HCT116 (cell line): ENCODE measurements at regions not wholly inside any gene's neighbourhood (a gene's known extent, or its start where the extent isn't known, plus 50 kb on each side); places are given as distances from the start of the nearest gene placed in this dataset.

Source experiments
- ATAC-seq: fragments of 200-7000 bp; cut with Tn5 transposase; 2 replicates; pipeline ENCODE4 v1.9.1; 2020; ENCODE audit warnings: mild to moderate bottlenecking, moderate library complexity
- BruUV-seq: library from RNA; stranded (reverse); fragments of 400-500 nt; replicated peaks from 2 replicates; lab custom pipeline; 2021; lab: Mats Ljungman, UMichigan
- CTCF ChIA-PET: fragments of 300-600 bp; sonication (Branson Sonifier 250); formaldehyde crosslinking; loops from one replicate; lab custom pipeline; 2021; ENCODE audit warnings: antibody characterized with exemption; lab: Charles Lee
- POLR2A ChIA-PET: fragments of 300-600, 350-600 bp; sonication (Branson Sonifier 250); formaldehyde crosslinking; loops from one replicate; lab custom pipeline; 2021; ENCODE audit warnings: antibody characterized with exemption; lab: Charles Lee
- RAD21 ChIA-PET, 2 experiments: fragments of 300-600 bp; sonication (Branson Sonifier 250); formaldehyde crosslinking; loops; one replicate each; lab custom pipeline; 2023; ENCODE audit warnings: low total read pairs in 2 of 2; ENCODE audit not compliant: uncharacterized antibody in 2 of 2, unreplicated experiment in 2 of 2, low non-redundant PET in 1 of 2; lab: Charles Lee
- DNase-seq: peaks from one replicate; pipeline ENCODE4 v3.0.0-alpha.2; 2010; ENCODE audit warnings: low read depth, low spot score
- H2AFZ ChIP-seq: fragments of 200-600 bp; shearing (Covaris generic), sonication (generic); 2 replicates; pipeline ENCODE4 v1.6.1; 2017; ENCODE audit warnings: low read depth, mixed run types, mixed read lengths, antibody characterized with exemption, low read length; ENCODE audit not compliant: poor library complexity, severe bottlenecking
- H3K27ac ChIP-seq: 2 replicates; pipeline ENCODE4 v1.5.1; 2012; ENCODE audit warnings: low read depth, low read length
- H3K27me3 ChIP-seq: fragments of 200-600 bp; sonication (generic); 2 replicates; pipeline ENCODE4 v1.6.1; 2016; ENCODE audit warnings: mixed run types, low read length, mixed read lengths; ENCODE audit not compliant: insufficient read depth
- H3K36me3 ChIP-seq, 2 experiments: fragments of 200-500 bp in 1 of 2; fragments of 200-600 bp in 1 of 2; sonication (Bioruptor generic) in 1 of 2; sonication (generic) in 1 of 2; 2 replicates each; pipeline versions ENCODE4 v1.5.1 to v1.6.1; 2014 to 2016; ENCODE audit warnings: low read length in 2 of 2, inconsistent platforms in 1 of 2, mixed read lengths in 1 of 2, mixed run types in 1 of 2; ENCODE audit not compliant: insufficient read depth in 2 of 2, control insufficient read depth in 1 of 2
- H3K4me1 ChIP-seq, 2 experiments: fragments of 200-600 bp in 1 of 2; sonication (generic) in 1 of 2; 2 replicates each; pipeline versions ENCODE4 v1.5.1 to v1.6.1; 2012 to 2017; ENCODE audit warnings: low read length in 2 of 2, inconsistent platforms in 1 of 2, mild to moderate bottlenecking in 1 of 2, mixed read lengths in 1 of 2, mixed run types in 1 of 2, moderate library complexity in 1 of 2; ENCODE audit not compliant: insufficient read depth in 2 of 2, control insufficient read depth in 1 of 2
- H3K4me2 ChIP-seq: fragments of 200-600 bp; sonication (generic); 2 replicates; pipeline ENCODE4 v1.6.1; 2017; ENCODE audit warnings: mixed run types, low read length, mixed read lengths
- H3K4me3 ChIP-seq, 2 experiments: fragments of 200-600 bp in 1 of 2; sonication (generic) in 1 of 2; replicated peaks in 1 of 2; 2 replicates each; pipeline ENCODE4 v1.5.1; 2011 to 2016; ENCODE audit warnings: low read length in 2 of 2, control low read depth in 1 of 2, low read depth in 1 of 2, mild to moderate bottlenecking in 1 of 2, mixed read lengths in 1 of 2, mixed run types in 1 of 2
- H3K79me2 ChIP-seq: fragments of 200-600 bp; sonication (generic); 2 replicates; pipeline ENCODE4 v1.6.1; 2017; ENCODE audit warnings: mild to moderate bottlenecking, mixed run types, low read length, moderate library complexity, mixed read lengths; ENCODE audit not compliant: insufficient read depth
- H3K9ac ChIP-seq: fragments of 200-600 bp; sonication (generic); 2 replicates; pipeline ENCODE4 v1.6.1; 2016; ENCODE audit warnings: low read length, mixed read lengths
- H3K9me2 ChIP-seq: fragments of 200-600 bp; sonication (generic), shearing (Covaris generic); 2 replicates; pipeline ENCODE4 v1.6.1; 2017; ENCODE audit warnings: mixed run types, mild to moderate bottlenecking, moderate library complexity; ENCODE audit not compliant: insufficient read depth
- H3K9me3 ChIP-seq, 2 experiments: fragments of 200-500 bp in 1 of 2; fragments of 200-600 bp in 1 of 2; sonication (Bioruptor generic) in 1 of 2; sonication (generic) in 1 of 2; 2 replicates each; pipeline ENCODE4 v1.6.1; 2014 to 2017; ENCODE audit warnings: low read length in 2 of 2, mixed read lengths in 2 of 2, inconsistent platforms in 1 of 2, low read depth in 1 of 2, mild to moderate bottlenecking in 1 of 2, mixed run types in 1 of 2, moderate library complexity in 1 of 2; ENCODE audit not compliant: control insufficient read depth in 1 of 2, insufficient read depth in 1 of 2
- H4K20me1 ChIP-seq: fragments of 200-600 bp; sonication (generic), shearing (Covaris generic); 2 replicates; pipeline ENCODE4 v1.6.1; 2017; ENCODE audit warnings: mixed run types, mild to moderate bottlenecking, moderate library complexity; ENCODE audit not compliant: insufficient read depth
- CBX3 ChIP-seq: IDR thresholded peaks from 2 replicates; pipeline ENCODE4 v1.6.1; 2012; ENCODE audit warnings: low read depth
- CEBPB ChIP-seq: IDR thresholded peaks from 2 replicates; pipeline ENCODE4 v1.6.1; 2012; ENCODE audit warnings: low read depth
- CTCF ChIP-seq, 3 experiments: fragments of 200-600 bp in 1 of 3; sonication (generic) in 1 of 3; IDR thresholded peaks in 2 of 3; conservative IDR thresholded peaks in 1 of 3; 2 replicates each; pipeline ENCODE4 v1.5.1; 2012 to 2017; ENCODE audit warnings: low read depth in 2 of 3, low read length in 2 of 3, antibody characterized with exemption in 1 of 3, borderline replicate concordance in 1 of 3, control low read depth in 1 of 3, mild to moderate bottlenecking in 1 of 3, mixed read lengths in 1 of 3, mixed run types in 1 of 3, moderate library complexity in 1 of 3; ENCODE audit not compliant: insufficient read depth in 1 of 3
- EGR1 ChIP-seq: IDR thresholded peaks from 2 replicates; pipeline ENCODE4 v1.6.1; 2012; ENCODE audit warnings: low read depth
- ELF1 ChIP-seq: IDR thresholded peaks from 2 replicates; pipeline ENCODE4 v1.6.1; 2012; ENCODE audit warnings: low read depth, borderline replicate concordance
- EZH2 ChIP-seq: fragments of 200-600 bp; sonication (generic); IDR thresholded peaks from 2 replicates; pipeline ENCODE4 v1.6.1; 2017; ENCODE audit warnings: antibody characterized with exemption, mixed run types
- EZH2phosphoT487 ChIP-seq: fragments of 200-600 bp; IDR thresholded peaks from 2 replicates; pipeline ENCODE4 v1.6.1; 2018; ENCODE audit warnings: antibody characterized with exemption, borderline replicate concordance
- MAX ChIP-seq: IDR thresholded peaks from 2 replicates; pipeline ENCODE4 v1.6.1; 2012
- POLR2AphosphoS5 ChIP-seq: IDR thresholded peaks from 2 replicates; pipeline ENCODE4 v1.6.1; 2011; ENCODE audit warnings: mild to moderate bottlenecking, low read depth, low read length, moderate library complexity
- RAD21 ChIP-seq: IDR thresholded peaks from 2 replicates; pipeline ENCODE4 v1.6.1; 2012; ENCODE audit warnings: low read depth, mild to moderate bottlenecking
- REST ChIP-seq: IDR thresholded peaks from 2 replicates; pipeline ENCODE4 v1.6.1; 2012; ENCODE audit warnings: low read depth
- SIN3A ChIP-seq: IDR thresholded peaks from 2 replicates; pipeline ENCODE4 v1.6.1; 2012; ENCODE audit warnings: low read depth
- SP1 ChIP-seq: IDR thresholded peaks from 2 replicates; pipeline ENCODE4 v1.6.1; 2012; ENCODE audit warnings: low read depth
- TCF7L2 ChIP-seq: IDR thresholded peaks from 2 replicates; pipeline ENCODE4 v1.7.0; 2011; ENCODE audit warnings: borderline replicate concordance, inconsistent platforms; ENCODE audit not compliant: insufficient read depth, insufficient read length; ENCODE audit errors: extremely low read depth
- YY1 ChIP-seq: IDR thresholded peaks from 2 replicates; pipeline ENCODE4 v1.6.1; 2011; ENCODE audit warnings: low read length, low read depth, moderate library complexity, mild to moderate bottlenecking; ENCODE audit not compliant: insufficient replicate concordance; ENCODE audit errors: extremely low read depth
- ZFX ChIP-seq: fragments of 450-650 bp; IDR thresholded peaks from 2 replicates; pipeline ENCODE4 v1.6.1; 2017
- ZNF274 ChIP-seq: fragments of 200-500 bp; sonication (Bioruptor generic); IDR thresholded peaks from 2 replicates; pipeline ENCODE4 v1.6.1; 2014; ENCODE audit warnings: mild to moderate bottlenecking, low read depth, low read length, inconsistent platforms
- intact Hi-C: fragments of 100-400 bp; cut with micrococcal nuclease; formaldehyde crosslinking; loops from 2 replicates; pipeline ENCODE4 v1.10.0; 2022
- TF ChIP-seq, protein P1 (sequence below): IDR thresholded peaks from 2 replicates; pipeline ENCODE4 v1.6.1; 2011; ENCODE audit warnings: mild to moderate bottlenecking, low read length, moderate library complexity; ENCODE audit not compliant: insufficient replicate concordance; ENCODE audit errors: extremely low read depth
- TF ChIP-seq, protein P2 (sequence below): IDR thresholded peaks from 2 replicates; pipeline ENCODE4 v1.6.1; 2012

- no peak overlapping the region for H3K4me2 ChIP-seq
- CTCF ChIA-PET = no interaction called here
Measured at GRCh38 chr10:31619531-31620061, 300.6 kb downstream of the ZEB1 start.

More at GRCh38 chr10:31619531-31620061, 300.6 kb downstream of the ZEB1 start:
- no peaks in the 10 kb centered on the region for H3K79me2 ChIP-seq
- no peak for DNase-seq
- TF ChIP-seq SIN3A (no peak), EGR1 (no peak), YY1 (no peak), CEBPB (no peak), TCF7L2 (no peak), CTCF (IDR thresholded peaks at IDR 0.05 in 2 of 3, conservative IDR thresholded peaks at IDR 0.05 in 1 of 3; ENCODE audit: borderline replicate concordance in 1 of 3, insufficient read depth in 1 of 3, low read depth in 2 of 3, low read length in 2 of 3) (no peak), EZH2phosphoT487 (no peak), ZFX (no peak), ZNF274 (no peak), SP1 (no peak), CBX3 (no peak), RAD21 (no peak), MAX (no peak), ELF1 (no peak), POLR2AphosphoS5 (no peak), EZH2 (no peak), REST (no peak)
- TF ChIP-seq, protein P1, sequence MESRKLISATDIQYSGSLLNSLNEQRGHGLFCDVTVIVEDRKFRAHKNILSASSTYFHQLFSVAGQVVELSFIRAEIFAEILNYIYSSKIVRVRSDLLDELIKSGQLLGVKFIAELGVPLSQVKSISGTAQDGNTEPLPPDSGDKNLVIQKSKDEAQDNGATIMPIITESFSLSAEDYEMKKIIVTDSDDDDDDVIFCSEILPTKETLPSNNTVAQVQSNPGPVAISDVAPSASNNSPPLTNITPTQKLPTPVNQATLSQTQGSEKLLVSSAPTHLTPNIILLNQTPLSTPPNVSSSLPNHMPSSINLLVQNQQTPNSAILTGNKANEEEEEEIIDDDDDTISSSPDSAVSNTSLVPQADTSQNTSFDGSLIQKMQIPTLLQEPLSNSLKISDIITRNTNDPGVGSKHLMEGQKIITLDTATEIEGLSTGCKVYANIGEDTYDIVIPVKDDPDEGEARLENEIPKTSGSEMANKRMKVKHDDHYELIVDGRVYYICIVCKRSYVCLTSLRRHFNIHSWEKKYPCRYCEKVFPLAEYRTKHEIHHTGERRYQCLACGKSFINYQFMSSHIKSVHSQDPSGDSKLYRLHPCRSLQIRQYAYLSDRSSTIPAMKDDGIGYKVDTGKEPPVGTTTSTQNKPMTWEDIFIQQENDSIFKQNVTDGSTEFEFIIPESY = no peak
- TF ChIP-seq, protein P2, sequence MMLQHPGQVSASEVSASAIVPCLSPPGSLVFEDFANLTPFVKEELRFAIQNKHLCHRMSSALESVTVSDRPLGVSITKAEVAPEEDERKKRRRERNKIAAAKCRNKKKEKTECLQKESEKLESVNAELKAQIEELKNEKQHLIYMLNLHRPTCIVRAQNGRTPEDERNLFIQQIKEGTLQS = no peak
- no peaks in the 10 kb centered on the region for H3K27me3 ChIP-seq
- no peaks in the 10 kb centered on the region for H3K9me3 ChIP-seq
- POLR2A ChIA-PET = no interaction called here
- peaks cover 0 to 16% of the 10 kb centered on the region in 2 experiments; a peak in 2 of 4 replicates for H3K4me1 ChIP-seq
- H4K20me1 ChIP-seq = no peaks in the 10 kb centered on the region
- H2AFZ ChIP-seq = no peak overlapping the region
- intact Hi-C loops = no loop called here
- RAD21 ChIA-PET = no interaction called here
- no peak overlapping the region for H3K4me3 ChIP-seq
- no peak overlapping the region for H3K27ac ChIP-seq
- no peaks in the 10 kb centered on the region for H3K36me3 ChIP-seq
- ATAC-seq = no peak; the same call in 1 of the 2 replicates
- BruUV-seq = no TSS peak
- no peak overlapping the region for H3K9ac ChIP-seq
- no peaks in the 10 kb centered on the region for H3K9me2 ChIP-seq
